ENCODE measurements at regions not wholly inside any gene's neighbourhood (a gene's known extent, or its start where the extent isn't known, plus 50 kb on each side); places are given as distances from the start of the nearest gene placed in this dataset.

DNA sequence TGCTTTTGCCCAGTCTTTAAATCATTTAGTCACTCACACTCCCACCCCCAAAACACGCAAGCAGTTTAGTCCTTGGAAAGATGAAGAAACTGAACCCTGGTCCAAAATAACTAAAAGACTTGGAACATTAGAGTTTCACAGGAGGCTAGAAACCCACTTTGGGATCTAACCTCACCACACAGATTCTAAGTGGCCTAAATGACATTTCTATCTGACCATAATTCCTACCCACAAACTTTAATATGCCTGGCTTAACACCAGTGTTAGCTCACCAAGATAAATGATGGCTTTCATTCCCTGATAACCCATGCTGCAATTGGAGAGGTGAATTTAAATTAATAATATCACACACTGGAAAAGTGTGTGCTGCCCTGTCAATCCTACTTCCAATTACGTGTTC, 295.3 kb upstream of the UBE2E2 start:
- TF ChIP-seq TAF1 (IDR thresholded peaks at IDR 0.05; ENCODE audit: borderline replicate concordance, insufficient read depth, low read length) = no peak
- no peak for TF ChIP-seq SIN3A (IDR thresholded peaks at IDR 0.05; ENCODE audit: borderline replicate concordance, insufficient read depth, low read length)
- TF ChIP-seq POLR2AphosphoS5 (IDR thresholded peaks at IDR 0.05; ENCODE audit: low read depth, low read length) = no peak
- TF ChIP-seq FOXP2 (optimal IDR thresholded peaks at IDR 0.05; ENCODE audit: borderline replicate concordance, extremely low read depth, extremely low read length, insufficient read depth) = no peak
- TF ChIP-seq, protein P1, sequence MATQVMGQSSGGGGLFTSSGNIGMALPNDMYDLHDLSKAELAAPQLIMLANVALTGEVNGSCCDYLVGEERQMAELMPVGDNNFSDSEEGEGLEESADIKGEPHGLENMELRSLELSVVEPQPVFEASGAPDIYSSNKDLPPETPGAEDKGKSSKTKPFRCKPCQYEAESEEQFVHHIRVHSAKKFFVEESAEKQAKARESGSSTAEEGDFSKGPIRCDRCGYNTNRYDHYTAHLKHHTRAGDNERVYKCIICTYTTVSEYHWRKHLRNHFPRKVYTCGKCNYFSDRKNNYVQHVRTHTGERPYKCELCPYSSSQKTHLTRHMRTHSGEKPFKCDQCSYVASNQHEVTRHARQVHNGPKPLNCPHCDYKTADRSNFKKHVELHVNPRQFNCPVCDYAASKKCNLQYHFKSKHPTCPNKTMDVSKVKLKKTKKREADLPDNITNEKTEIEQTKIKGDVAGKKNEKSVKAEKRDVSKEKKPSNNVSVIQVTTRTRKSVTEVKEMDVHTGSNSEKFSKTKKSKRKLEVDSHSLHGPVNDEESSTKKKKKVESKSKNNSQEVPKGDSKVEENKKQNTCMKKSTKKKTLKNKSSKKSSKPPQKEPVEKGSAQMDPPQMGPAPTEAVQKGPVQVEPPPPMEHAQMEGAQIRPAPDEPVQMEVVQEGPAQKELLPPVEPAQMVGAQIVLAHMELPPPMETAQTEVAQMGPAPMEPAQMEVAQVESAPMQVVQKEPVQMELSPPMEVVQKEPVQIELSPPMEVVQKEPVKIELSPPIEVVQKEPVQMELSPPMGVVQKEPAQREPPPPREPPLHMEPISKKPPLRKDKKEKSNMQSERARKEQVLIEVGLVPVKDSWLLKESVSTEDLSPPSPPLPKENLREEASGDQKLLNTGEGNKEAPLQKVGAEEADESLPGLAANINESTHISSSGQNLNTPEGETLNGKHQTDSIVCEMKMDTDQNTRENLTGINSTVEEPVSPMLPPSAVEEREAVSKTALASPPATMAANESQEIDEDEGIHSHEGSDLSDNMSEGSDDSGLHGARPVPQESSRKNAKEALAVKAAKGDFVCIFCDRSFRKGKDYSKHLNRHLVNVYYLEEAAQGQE (IDR thresholded peaks at IDR 0.05; ENCODE audit: insufficient read depth in 1 of 2, low read depth in 2 of 2, low read length in 2 of 2) = no peak

DNA sequence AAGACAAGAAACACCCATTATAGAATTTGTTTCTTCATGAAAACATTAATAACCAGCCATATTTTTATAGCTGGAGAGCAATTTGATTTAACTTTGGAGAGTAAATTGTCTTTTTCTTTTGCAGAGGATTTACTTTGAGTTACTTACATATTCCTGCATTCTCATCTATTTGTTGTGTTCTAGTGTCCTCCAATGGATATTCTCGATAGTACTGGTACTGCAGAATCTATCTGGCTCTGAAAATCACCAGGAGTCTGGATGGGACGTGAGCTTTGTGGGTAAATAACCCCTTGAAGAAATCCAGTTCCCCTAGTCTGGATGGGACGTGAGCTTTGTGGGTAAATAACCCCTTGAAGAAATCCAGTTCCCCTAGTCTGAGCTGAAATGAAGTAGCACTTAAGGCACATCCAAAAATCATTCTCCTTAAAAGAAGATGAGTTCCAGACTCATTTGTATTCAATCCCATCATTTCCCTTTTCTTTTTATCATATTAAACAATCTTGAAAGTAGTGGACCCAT, 294.1 kb upstream of the UBE2E2 start:
- TF ChIP-seq POLR2AphosphoS5 (IDR thresholded peaks at IDR 0.05; ENCODE audit: low read depth, low read length) (no peak), FOXP2 (optimal IDR thresholded peaks at IDR 0.05; ENCODE audit: borderline replicate concordance, extremely low read depth, extremely low read length, insufficient read depth) (no peak), TAF1 (IDR thresholded peaks at IDR 0.05; ENCODE audit: borderline replicate concordance, insufficient read depth, low read length) (no peak), SIN3A (IDR thresholded peaks at IDR 0.05; ENCODE audit: borderline replicate concordance, insufficient read depth, low read length) (no peak)
- TF ChIP-seq, protein P1 (IDR thresholded peaks at IDR 0.05; ENCODE audit: insufficient read depth in 1 of 2, low read depth in 2 of 2, low read length in 2 of 2) = no peak

DNA sequence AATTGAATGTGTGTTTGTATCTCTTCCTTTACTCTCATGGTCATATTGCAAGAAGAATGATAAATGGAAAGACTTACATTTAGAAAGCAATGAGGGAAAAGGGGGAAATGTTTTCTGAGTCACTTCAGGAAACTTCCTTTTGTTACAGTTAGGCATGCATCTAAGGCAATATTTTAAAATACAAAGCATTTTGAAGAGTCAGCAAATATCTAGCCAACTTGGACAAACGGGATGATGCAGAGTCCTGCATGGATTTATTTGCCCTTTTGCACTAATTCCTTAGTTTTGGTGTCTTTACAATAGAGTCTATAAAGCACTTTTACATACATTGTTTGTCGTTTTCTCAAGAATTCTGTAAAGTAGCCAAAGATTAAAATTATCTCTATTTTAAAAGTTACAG, 286.2 kb upstream of the UBE2E2 start:
- TF ChIP-seq TAF1 (IDR thresholded peaks at IDR 0.05; ENCODE audit: borderline replicate concordance, insufficient read depth, low read length) (no peak), FOXP2 (optimal IDR thresholded peaks at IDR 0.05; ENCODE audit: borderline replicate concordance, extremely low read depth, extremely low read length, insufficient read depth) (no peak), SIN3A (IDR thresholded peaks at IDR 0.05; ENCODE audit: borderline replicate concordance, insufficient read depth, low read length) (no peak), POLR2AphosphoS5 (IDR thresholded peaks at IDR 0.05; ENCODE audit: low read depth, low read length) (no peak)
- TF ChIP-seq, protein P1 (IDR thresholded peaks at IDR 0.05; ENCODE audit: insufficient read depth in 1 of 2, low read depth in 2 of 2, low read length in 2 of 2) = no peak

DNA sequence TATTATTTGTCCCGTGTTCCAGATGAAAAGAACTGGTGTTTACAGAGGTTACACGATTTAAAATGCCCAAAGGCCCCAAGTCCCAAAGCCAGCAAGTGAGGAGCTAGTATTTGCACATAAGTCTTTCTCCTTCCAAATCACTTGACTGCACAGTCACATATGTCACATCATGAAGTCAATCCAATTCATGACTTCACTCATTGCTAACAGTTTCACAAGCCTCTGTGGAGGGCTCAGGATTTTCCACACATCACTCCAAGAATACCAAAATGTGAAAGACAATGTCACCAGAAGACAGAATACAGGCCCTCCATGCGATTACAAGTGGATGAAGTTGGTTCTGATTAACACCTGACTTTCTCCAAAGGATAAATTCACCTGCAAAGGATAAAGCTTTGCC, 283.1 kb upstream of the UBE2E2 start:
- TF ChIP-seq SIN3A (IDR thresholded peaks at IDR 0.05; ENCODE audit: borderline replicate concordance, insufficient read depth, low read length) = no peak
- no peak for TF ChIP-seq TAF1 (IDR thresholded peaks at IDR 0.05; ENCODE audit: borderline replicate concordance, insufficient read depth, low read length)
- no peak for TF ChIP-seq POLR2AphosphoS5 (IDR thresholded peaks at IDR 0.05; ENCODE audit: low read depth, low read length)
- TF ChIP-seq, protein P1 (IDR thresholded peaks at IDR 0.05; ENCODE audit: insufficient read depth in 1 of 2, low read depth in 2 of 2, low read length in 2 of 2) = no peak
- TF ChIP-seq FOXP2 (optimal IDR thresholded peaks at IDR 0.05; ENCODE audit: borderline replicate concordance, extremely low read depth, extremely low read length, insufficient read depth) = no peak

DNA sequence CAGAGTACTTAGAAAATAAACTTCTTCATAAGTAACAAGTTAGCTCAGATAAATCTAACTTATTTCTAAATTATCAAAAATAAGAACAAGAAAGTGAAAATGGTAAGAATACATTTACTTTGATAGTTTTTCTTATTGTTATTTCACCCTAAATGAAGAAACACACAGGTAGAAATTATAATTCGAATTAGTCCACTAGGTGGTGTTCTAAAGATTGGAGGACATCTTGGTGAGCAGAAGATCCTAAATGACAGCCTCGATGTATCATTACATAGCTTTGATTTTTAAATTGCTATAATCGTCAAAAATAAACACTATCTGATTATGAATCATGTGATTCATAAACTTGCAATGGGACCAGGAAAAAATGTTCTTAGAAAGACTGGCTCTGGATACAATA, 280.8 kb upstream of the UBE2E2 start:
- TF ChIP-seq POLR2AphosphoS5 (IDR thresholded peaks at IDR 0.05; ENCODE audit: low read depth, low read length) (no peak), FOXP2 (optimal IDR thresholded peaks at IDR 0.05; ENCODE audit: borderline replicate concordance, extremely low read depth, extremely low read length, insufficient read depth) (no peak), SIN3A (IDR thresholded peaks at IDR 0.05; ENCODE audit: borderline replicate concordance, insufficient read depth, low read length) (no peak), TAF1 (IDR thresholded peaks at IDR 0.05; ENCODE audit: borderline replicate concordance, insufficient read depth, low read length) (no peak)
- TF ChIP-seq, protein P1 (IDR thresholded peaks at IDR 0.05; ENCODE audit: insufficient read depth in 1 of 2, low read depth in 2 of 2, low read length in 2 of 2) = no peak
